Stimulated activated CD8-positive, alpha-beta memory T cell treated with anti-CD3 and anti-CD28 coated beads, Interleukin-12 subunit alpha, Interleukin-12 subunit beta, amount 100 ng/mL, for 24 hours (primary cell): ENCODE measurements at regions not wholly inside any gene's neighbourhood (a gene's known extent, or its start where the extent isn't known, plus 50 kb on each side); places are given as distances from the start of the nearest gene placed in this dataset.

ENCODE experiments used
- DNase-seq: peaks from one replicate; pipeline ENCODE4 v3.0.0-alpha.2; 2020; ENCODE audit errors: extremely low read depth

DNA sequence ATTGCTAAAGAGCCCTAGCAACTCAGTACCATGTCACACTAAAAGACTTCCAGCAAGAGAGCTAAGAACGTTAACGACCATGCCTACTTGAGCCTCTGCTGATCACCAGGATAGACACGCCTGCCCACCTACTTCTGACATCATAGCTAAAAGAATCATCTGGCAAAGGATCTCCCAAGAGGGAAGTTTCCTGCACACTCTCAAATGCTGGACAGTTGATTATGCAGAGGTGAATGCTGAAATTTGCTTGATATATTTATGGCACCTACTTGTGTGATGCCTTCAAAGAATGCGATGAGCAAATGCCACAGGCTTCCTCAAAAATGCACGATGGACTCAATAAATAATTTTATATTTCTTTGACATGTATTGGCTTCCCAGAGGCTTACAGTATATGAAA, 113.6 kb downstream of the GALC start:
- no peak for DNase-seq

DNA sequence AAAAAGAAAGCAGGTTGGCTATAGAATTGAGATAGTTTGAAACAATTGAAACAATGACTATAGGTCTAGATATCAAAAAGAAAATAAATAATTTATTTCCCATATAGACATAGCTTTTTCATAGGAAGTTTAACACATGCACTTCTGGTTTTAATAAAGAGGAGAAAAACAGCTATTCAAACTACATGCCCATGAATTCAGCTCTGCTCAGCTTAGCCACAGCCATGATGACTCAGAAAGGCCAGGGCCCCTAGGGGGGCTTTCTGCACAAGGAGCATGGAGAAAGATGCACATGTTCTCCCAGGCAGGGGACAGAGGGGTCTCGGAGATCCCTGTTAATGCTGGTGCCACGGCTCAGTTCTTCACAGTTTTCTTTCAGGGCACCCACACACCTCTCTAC, 114.0 kb downstream of the GALC start:
- DNase-seq = no peak

DNA sequence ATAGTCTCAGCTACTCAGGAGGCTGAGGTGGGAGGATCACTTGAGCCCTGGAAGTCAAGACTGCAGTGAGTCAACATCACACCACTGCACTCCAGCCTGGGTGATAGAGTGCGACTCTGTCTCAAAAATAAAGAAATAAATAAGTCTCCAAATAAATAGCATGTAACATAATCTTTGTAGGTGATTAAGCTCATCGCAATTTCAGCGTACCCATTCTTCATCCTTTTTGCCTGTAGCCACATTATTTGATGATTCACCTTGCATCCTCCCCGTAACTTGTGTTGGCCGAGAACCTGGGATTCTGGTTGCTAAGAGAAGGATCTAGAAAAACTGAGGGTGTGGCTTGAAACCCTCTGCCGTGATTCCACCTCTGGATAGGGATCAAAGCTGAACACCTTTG, 115.1 kb downstream of the GALC start:
- DNase-seq = no peak

DNA sequence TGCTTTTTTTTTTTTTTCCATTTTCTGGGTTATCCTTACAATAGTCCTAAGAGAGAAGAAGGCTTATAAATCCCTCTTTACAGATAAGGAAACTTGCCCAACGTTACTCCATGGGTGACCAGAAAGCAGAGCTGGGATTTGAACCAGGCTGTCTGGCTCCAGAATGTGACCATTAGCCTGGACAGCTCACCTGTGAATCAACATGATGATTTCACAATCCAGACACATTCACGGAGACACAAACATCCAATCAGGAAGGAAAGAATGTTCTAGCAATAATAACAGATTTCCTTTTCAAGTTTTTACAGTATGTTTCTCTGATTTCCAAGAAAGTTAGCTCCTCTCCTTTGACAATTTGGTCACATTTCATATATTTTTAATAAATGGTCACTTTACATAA, 118.3 kb downstream of the GALC start:
- DNase-seq = no peak

DNA sequence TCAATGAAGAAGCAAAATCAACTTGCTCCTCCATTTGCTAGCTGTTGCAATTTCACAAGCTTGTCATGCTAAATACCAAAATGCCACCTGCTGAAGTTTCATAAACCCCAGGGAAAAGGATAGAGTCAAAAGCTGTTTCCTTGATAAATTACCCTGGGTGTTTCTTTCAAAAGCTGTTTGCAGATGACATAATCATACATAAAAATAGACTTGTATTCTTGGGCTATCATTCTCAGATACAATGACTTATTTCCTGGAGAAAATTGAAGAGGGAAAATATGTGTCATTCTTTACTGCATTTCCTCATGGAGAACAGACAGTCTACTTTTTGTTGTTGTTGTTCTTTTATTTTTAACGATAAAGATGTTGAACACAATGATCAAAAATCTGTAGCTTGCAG, 119.2 kb downstream of the GALC start:
- no peak for DNase-seq

GRCh38 chr14:87869619-87870583, 123.1 kb downstream of the GALC start:
- DNase-seq = no peak

DNA sequence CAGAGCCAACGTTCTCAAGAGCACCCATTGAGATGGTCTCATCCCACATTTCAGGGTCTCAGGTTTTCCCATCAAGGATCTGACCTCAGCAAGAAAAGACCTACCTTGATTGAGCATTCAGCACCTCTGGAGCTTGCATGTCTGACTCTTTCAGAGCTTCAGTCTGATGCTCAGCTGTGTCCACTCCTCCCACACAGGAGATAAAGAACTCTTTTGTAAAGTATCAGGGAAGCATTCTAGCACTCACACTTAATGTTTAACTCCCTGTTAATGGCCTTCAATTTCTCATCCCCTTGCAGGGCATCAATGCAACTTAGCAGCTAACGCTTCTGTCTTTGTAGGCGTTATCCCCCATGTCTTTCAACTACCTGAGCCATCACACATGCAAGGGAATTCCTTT, 124.1 kb downstream of the GALC start:
- no peak for DNase-seq

- no peak for DNase-seq
These were observed 126.9 kb downstream of the GALC start for GRCh38 chr14:87866116-87866515.

DNA sequence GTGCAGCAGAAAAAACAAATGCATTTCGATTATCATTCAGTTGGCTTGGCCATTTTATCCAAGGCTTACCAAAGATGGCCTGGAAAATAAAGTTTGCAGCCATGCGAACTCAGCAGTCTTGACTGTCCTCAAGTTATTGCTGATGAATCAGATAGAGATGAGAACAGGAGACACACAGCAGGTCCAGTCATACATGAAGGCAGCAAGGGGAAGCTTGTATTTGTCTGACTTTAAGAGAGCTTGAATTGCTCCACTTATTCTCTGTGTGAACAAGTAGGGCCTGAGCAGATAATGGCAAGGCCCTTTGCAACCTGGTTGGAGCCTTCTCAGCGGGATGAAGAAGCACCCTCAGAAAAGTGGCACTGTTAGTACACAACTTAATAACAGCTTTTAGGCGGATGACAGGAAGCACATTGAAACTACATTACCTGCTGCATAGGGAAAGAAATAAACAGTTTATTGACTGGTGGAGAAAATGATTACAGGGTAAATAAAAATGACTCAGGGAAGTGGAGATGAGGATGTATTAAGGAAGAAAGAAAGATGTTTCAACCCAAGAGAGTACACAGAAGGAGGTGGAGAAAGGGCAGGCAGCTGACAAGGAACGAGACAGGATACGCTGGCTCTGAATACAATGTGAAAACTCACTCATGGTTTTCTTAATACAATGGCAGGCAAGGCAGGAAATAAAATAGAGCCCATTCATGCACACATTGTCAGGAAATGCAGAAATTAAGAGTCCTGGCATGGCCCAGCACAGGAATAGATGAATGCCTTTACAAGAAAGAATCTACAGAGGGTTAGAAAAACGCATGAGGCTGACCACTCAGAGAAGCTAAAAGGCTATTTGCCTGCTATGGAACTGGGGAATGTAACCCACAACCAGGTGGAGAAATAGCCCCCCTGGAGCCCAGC, 128.4 kb downstream of the GALC start:
- DNase-seq = no peak

- DNase-seq = no peak
These were observed 129.9 kb downstream of the GALC start for GRCh38 chr14:87863047-87863446.

- no peak for DNase-seq
These were observed 140.9 kb downstream of the GALC start for GRCh38 chr14:87852107-87852506.

DNA sequence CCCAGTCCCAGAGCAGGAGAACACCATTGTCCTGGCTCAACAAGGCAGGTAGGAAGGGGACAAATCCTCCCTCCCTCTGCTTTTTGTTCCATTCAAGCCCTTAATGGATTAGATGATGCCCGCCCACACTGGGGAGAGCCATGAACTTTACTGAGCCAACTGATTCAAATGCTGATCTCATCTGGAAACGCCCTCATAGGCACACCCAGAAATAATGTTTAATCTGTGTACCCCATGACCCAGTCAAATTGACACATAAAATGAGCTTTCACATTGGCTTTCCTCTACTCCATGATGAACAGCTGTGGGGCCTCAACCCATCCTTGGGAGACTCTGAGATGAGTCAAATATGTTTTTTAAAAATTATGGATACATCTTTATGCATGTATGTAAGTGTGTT, 141.8 kb downstream of the GALC start:
- no peak for DNase-seq

GRCh38 chr14:87847216-87847755, 145.7 kb downstream of the GALC start:
- DNase-seq = no peak

GRCh38 chr14:87840906-87841305, 152.1 kb downstream of the GALC start:
- DNase-seq = no peak

DNA sequence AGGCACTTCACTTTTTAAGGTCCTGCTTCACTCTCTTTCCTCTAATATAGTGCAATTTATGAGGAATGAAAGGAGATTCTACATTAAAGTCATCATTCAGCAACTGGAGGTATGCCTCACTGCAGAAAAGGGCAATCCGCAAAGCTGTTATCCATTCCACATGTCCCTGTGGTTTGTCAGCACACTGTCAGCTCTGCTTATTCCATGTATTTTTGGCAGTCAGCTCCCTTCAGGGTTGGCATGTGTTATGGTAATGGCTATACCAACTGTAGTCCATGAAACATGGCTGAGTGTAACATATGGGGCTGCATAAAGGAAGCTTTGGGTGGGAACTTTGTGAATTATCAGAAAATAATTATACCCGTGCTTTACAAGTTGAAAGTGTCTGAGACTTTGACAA, 154.1 kb downstream of the GALC start:
- DNase-seq = no peak

DNA sequence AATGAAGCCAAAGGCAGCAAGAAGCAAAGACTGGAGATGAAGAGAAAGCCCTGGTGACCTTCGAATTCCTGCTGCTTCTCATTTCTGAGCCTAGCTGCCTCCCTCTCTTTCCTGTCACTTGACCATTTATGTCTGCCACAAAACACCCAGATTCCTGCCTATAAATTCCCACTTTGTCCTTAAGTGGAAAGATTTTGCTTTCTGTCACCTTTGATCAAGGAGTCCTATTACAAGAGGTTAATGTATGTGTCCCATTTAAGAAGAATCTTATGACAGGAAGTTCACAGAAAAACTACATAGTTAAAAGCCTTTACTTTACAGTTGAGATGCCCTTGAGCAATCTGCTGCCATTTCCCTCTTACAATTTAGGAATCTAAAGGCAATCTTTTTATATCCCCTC, 155.7 kb downstream of the GALC start:
- DNase-seq = no peak

GRCh38 chr14:87834594-87834993, 158.4 kb downstream of the GALC start:
- DNase-seq = no peak

GRCh38 chr14:87833026-87833425, 160.0 kb downstream of the GALC start:
- DNase-seq = no peak

DNA sequence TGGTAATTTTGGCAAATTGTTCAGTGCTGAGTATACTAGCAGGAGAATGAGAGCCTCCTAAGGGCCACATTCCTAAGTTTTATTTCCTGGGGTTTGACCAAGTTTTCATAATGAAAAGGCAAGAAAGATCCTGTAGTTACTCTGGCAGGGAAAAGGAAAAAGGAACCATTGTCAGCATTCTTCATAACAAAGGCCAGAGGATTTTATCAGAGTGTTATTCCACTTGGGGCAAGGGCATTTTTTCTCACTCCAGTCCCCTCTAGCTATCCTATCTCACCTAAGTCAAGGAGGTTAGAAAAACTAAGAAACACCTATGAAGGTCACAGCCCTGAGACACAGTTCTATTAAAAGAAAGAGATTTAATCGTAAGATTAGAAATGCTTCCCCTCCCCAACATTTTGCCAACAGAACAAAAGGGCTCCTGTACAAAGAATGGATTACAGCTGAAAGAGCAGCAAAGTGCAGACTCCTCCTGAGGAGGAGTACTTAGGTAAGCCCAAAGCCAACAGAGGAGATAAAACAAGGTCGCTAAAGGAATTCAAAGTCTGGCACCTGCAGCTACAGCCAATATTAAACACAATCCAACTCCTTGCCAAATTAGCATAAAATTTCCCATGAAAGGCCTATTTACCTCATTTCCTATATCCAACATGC, 162.4 kb downstream of the GALC start:
- DNase-seq = no peak

GRCh38 chr14:87829543-87829942, 163.4 kb downstream of the GALC start:
- no peak for DNase-seq

- DNase-seq = no peak
These were observed 168.7 kb downstream of the GALC start for GRCh38 chr14:87824266-87824665.

DNA sequence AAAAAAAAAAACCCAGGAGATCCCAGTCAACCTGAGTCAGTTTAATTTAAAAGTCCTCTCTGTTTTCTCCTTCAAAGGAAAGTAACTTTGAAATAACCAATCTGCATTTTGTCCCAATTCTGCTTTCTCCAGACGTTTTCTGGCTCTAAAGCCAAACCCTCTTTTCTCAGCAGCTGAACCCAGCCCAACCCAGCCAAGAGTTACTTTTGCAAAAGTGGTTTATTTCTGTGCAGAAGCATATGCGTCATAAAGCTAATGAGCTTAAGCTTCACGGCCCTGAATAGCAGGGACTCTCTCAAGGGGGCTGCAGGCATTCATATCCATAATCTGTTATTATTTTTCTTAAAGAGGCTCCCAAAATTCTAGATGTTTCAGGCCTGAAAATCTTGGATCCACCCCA, 176.6 kb downstream of the GALC start:
- DNase-seq = no peak
